GM19468 (cell line): ENCODE measurements at regions not wholly inside any gene's neighbourhood (a gene's known extent, or its start where the extent isn't known, plus 50 kb on each side); places are given as distances from the start of the nearest gene placed in this dataset.
"Not testable (repeated sequence)": the region's sequence is repeated elsewhere in the genome, so short reads cannot be mapped to it uniquely, and the experiment has no call there.

Experiments used
- ATAC-seq: cut with Tn5 transposase; IDR thresholded peaks from one replicate; pipeline ENCODE4 v1.9.1; 2021; ENCODE audit warnings: mild to moderate bottlenecking, moderate library complexity, moderate number of reproducible peaks; ENCODE audit not compliant: unreplicated experiment; ENCODE audit errors: extremely low read depth

GRCh38 chr6:15822835-15823234, 160.0 kb upstream of the DTNBP1 start:
- no peak for ATAC-seq

- ATAC-seq = no peak
These were observed 157.0 kb upstream of the DTNBP1 start for GRCh38 chr6:15819841-15820240.

GRCh38 chr6:15819226-15819625, 156.4 kb upstream of the DTNBP1 start:
- ATAC-seq = no peak

- no peak for ATAC-seq
These were observed 155.7 kb upstream of the DTNBP1 start for GRCh38 chr6:15818491-15818890.

GRCh38 chr6:15818044-15818443, 155.2 kb upstream of the DTNBP1 start:
- ATAC-seq = no peak

GRCh38 chr6:15817100-15817499, 154.3 kb upstream of the DTNBP1 start:
- ATAC-seq = no peak

GRCh38 chr6:15816661-15817060, 153.8 kb upstream of the DTNBP1 start:
- no peak for ATAC-seq

GRCh38 chr6:15813698-15814097, 150.9 kb upstream of the DTNBP1 start:
- ATAC-seq = not testable (repeated sequence)

GRCh38 chr6:15811107-15811506, 148.3 kb upstream of the DTNBP1 start:
- no peak for ATAC-seq

- no peak for ATAC-seq
These were observed 147.8 kb upstream of the DTNBP1 start for GRCh38 chr6:15810618-15811017.

- ATAC-seq = no peak
These were observed 146.5 kb upstream of the DTNBP1 start for GRCh38 chr6:15809367-15809766.

- no peak for ATAC-seq
These were observed 141.6 kb upstream of the DTNBP1 start for GRCh38 chr6:15804164-15805154.

GRCh38 chr6:15802466-15802865, 139.6 kb upstream of the DTNBP1 start:
- ATAC-seq = no peak

- no peak for ATAC-seq
These were observed 139.1 kb upstream of the DTNBP1 start for GRCh38 chr6:15801912-15802311.

GRCh38 chr6:15800841-15801617, 138.2 kb upstream of the DTNBP1 start:
- ATAC-seq = no peak

GRCh38 chr6:15798533-15799255, 135.9 kb upstream of the DTNBP1 start:
- ATAC-seq = no peak

GRCh38 chr6:15796844-15797243, 134.0 kb upstream of the DTNBP1 start:
- ATAC-seq = no peak

- ATAC-seq = no peak
These were observed 133.4 kb upstream of the DTNBP1 start for GRCh38 chr6:15796130-15796771.

- no peak for ATAC-seq
These were observed 131.0 kb upstream of the DTNBP1 start for GRCh38 chr6:15793826-15794225.

GRCh38 chr6:15793288-15793687, 130.5 kb upstream of the DTNBP1 start:
- ATAC-seq = no peak
